Stimulated activated CD4-positive, alpha-beta T cell treated with anti-CD3 and anti-CD28 coated beads, Interleukin-1b, Interleukin-23, amount 100 ng/mL, for 48 hours (primary cell): ENCODE measurements at regions not wholly inside any gene's neighbourhood (a gene's known extent, or its start where the extent isn't known, plus 50 kb on each side); places are given as distances from the start of the nearest gene placed in this dataset.
"Not testable (repeated sequence)": the region's sequence is repeated elsewhere in the genome, so short reads cannot be mapped to it uniquely, and the experiment has no call there.

Experiments used
- DNase-seq: peaks from one replicate; pipeline ENCODE4 v3.0.0-alpha.2; 2020

GRCh38 chr16:9348912-9349311 is 257.5 kb downstream of the HAPSTR1 start:
- DNase-seq = no peak

DNA sequence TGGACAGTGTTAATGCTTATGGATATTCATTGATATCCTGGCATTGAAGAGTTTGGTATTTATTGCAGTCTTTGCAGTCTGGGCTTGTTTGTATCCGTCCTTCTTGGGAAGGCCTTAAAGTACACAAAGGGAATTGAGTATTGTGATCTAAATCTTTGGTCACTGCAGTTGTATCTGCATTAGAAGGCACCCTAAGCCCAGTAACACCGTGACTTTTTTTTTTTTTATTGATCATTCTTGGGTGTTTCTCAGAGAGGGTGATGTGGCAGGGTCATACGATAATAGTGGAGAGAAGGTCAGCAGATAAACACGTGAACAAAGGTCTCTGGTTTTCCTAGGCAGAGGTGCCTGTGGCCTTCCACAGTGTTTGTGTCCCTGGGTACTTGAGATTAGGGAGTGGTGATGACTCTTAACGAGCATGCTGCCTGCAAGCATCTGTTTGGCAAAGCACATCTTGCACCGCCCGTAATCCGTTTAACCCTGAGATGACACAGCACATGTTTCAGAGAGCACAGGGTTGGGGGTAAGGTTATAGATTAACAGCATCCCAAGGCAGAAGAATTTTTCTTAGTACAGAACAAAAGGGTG is 258.0 kb downstream of the HAPSTR1 start:
- not testable (repeated sequence) for DNase-seq

GRCh38 chr16:9350119-9350799 is 258.8 kb downstream of the HAPSTR1 start:
- not testable (repeated sequence) for DNase-seq

- no peak for DNase-seq
Measured at GRCh38 chr16:9351440-9351839, 260.0 kb downstream of the HAPSTR1 start.

DNA sequence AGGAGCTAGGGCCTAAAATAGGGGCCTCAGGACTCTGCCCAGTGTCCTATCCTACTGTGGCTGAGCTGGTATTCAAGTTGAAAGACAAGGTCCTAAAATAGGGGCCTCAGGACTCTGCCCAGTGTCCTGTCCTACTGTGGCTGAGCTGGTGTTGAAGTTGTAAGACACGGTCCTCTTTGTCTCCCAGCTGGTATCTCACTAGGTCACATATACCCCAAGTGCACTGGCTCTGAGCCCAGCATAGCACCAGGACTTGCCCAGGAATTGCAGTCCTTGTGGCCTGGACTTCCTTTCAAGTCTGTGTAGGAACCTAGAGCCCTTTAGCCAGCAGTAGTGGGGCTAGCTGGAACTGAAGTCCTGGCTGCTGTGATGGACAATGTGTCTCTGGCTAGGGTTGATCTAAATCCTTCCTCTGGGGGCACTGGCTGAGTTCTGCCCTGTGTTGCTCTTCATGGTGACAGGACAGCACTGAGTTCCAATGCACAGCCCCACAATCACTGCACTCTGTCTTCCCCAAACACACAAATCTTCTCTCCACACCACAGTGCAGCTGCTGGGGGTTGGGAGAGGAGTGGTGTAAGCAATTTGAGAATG is 260.5 kb downstream of the HAPSTR1 start:
- DNase-seq = no peak

- no peak for DNase-seq
Measured at GRCh38 chr16:9357829-9358228, 266.4 kb downstream of the HAPSTR1 start.

DNA sequence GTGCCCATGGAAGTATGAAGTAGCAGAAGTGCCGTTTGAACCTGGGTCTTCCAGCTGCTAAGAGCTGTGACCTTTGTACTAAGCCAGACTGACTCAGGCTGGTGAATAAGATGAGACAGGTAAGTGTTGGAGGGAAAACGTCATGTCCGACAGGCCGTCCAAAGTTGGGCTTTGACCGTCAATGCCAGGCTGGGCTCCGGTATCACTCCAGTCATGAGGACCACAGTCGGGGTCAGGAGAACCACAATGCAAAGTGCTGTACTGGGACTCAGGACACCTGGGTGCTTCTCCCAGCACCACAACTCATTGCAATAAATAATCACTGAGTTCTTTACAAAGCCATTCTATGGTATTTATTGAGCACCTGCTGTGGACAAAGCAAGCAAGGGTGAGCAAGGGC is 268.6 kb downstream of the HAPSTR1 start:
- no peak for DNase-seq

DNA sequence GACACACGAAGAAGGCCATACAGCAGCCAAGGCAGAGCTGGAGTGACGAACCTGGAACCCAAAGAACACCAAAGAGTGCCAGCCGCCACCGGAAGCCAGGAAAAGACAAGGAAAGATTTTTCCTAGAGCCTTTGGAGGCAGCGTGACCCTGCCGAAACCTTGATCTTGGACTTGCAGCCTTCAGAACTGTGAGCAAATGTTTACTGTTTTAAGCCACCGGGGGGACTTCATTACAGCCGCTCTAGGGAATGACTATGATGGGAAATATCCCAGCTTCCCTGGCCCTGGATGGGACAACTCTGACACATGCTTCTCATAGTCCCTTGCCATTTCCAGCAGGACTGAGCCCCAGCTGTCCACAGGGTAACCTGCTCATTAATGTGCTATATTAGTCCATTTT is 270.6 kb downstream of the HAPSTR1 start:
- DNase-seq = no peak

GRCh38 chr16:9362604-9363003 is 271.2 kb downstream of the HAPSTR1 start:
- DNase-seq = no peak

DNA sequence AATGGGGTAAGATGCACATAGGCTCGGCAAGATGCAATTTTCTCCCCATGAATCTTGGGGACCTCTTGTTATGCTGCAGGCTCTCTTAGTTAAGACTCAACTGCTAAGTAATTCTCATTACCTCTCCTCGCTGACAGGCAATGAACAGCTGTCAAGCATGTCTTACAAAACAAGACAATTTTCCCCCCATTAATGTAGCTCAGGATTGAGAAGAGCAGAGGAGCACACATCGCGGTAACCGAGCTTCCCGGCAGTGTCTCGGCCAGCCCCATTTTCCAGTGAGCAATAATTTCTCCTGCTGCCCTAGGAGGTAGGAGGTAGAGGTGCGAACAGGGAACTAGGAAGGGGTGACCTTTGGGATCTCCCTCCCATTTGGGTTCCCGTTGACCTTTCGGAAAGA is 272.1 kb downstream of the HAPSTR1 start:
- no peak for DNase-seq

- DNase-seq = no peak
Measured at GRCh38 chr16:9364721-9365369, 273.4 kb downstream of the HAPSTR1 start.

DNA sequence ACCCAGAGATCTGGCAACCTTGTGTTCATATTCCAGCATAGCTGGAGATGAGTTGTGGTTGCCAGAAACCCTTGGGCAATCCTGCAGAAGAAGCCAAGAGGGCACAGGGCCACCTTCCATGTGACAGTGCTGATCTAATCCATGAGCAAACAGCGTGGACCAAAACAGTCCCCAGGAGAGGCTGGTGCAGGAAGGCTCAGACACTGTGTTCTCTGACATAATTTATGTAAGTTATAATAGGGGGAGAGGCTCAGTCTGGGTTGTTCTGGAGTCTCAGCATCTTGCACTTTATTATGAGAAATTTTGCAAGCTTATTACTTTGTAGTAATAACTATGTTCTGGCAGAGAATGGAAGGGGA is 273.9 kb downstream of the HAPSTR1 start:
- no peak for DNase-seq

DNA sequence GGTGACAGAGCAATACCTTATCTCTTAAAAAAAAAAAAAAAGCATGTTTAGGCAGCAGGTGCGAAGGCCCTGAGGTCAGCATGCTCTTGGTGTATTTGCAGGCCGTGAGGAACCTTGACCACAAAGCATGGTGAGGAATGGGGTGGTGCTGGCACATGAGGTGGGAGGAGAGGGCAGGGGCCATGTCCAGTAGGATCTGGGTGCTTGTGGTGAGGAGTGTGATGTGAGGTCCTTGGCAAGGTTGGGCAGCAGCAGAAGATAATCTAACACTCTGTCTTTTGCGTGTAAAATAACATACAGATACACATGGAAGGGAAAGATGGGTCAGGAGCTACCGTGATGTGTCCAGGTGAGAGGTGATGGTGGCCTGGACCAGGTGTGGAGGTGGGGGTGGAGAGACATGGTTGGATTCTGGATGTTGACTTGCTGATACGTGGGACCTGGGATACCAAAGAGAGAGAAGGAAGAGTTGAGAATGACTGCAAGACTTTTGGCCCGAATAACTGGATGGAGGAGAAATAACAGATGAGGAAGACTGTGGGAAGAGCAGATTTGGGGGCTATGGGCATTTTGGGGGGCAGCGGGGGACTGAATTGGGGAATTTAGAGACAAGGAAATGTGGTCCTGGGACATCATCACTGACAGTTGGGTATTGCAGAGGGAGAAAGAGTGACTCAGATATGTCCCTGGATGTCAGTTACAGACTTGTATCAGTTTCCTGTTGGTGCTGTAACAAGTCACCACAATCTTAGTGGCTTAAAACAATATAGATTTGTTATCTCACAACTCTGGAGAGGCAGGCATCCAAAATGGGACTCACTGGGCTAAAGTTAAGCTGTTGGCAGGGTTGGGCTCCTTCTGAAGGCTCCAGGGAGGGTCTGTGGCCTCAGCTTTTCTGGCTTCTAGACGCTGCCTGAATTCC is 274.9 kb downstream of the HAPSTR1 start:
- DNase-seq = no peak

GRCh38 chr16:9370061-9370491 is 278.6 kb downstream of the HAPSTR1 start:
- no peak for DNase-seq

DNA sequence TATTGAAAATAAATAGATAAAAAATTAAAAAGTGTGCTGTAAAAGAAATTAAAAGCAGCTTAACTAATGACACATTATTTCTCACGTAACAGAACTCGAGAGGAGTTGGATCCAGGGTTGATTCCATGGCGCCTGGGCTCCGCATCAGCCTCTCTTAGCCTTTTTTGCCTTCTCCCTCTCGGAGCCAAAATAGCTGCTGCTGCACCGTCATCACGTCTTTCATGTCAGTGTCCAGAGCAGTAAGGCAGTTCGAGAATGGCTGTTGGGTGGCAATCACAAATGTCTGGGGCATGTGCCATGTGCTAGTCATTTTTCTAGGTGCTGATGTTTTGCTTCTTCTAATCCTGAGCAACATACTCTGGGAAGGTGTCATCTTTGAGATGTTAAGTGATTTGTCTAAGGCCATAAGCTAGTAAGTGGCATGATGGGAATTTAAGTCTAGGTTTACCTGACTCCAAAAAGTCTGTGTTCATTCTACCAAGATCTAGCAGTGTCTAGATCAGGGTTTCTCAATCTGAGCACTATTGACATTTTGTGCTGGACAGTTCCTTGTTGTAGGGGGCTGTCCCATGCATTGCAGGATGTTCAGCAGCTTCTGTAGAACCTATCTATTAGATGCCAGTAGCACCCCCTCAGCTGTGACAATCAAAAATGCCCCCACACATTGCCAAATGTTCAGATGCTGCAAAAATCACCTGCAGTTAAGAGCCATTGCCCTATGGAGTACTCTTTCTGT is 280.4 kb downstream of the HAPSTR1 start:
- no peak for DNase-seq

DNA sequence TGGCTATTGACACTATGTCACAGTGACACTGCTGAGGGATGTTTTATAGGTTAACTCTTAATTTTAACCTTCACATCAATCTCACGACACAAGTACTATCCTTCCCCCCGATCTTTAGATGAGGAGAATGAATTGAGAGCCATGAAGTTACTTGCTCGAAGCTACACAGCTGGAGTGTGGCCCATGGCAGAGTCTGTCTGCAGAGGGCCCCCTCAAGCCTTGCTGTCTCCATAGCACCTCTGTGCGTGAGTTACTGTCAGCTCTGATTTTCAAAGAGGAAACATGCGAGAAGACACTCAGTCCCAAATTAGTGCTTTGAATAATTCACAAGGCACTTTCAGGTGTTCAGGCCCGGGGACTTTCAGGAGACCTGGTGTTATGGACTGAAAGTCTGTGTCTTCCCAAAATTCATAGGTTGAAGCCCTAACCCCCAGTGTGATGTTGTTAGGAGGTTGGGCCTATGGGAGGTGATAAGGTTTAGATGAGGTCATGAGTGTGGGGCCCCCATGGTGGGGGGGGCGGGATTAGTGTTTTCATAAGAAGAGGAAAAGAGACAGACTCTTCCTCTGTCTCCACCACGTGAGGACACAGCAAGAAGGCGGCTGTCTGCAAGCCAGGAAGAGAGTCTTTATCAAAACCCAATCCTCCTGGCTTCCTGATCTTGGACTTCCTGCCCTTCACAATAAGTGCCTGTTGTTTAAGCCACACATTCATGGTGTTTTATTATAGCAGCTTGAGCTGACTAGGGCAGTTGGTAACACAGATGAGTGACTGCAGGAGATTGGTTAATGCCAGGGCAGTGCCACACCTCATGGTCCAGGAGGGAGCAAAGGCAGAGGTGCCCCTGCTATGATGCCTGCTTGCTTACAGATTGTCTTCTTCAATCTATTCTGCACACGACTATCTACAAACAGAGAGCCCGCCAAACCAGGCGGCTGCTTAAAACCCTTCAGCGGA is 281.8 kb downstream of the HAPSTR1 start:
- no peak for DNase-seq

DNA sequence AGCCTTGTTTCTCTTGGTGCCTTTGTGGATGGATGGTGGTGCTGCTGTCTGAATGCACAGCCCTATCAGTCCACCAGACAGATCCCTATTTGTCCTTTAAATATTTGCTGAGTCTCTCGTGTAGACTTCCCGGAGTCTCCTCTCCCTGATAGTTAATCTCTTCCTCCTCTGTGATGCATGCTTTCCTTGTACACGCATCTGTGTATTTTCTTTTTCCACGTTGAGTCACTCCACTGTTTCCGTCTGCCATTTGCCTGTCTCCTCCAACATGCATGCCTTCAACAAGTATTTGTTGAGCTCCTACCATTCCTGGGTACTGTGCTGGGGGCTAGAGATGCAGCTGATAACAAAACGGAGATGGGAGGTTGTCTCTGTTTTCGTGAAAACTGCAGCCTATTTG is 282.6 kb downstream of the HAPSTR1 start:
- no peak for DNase-seq

DNA sequence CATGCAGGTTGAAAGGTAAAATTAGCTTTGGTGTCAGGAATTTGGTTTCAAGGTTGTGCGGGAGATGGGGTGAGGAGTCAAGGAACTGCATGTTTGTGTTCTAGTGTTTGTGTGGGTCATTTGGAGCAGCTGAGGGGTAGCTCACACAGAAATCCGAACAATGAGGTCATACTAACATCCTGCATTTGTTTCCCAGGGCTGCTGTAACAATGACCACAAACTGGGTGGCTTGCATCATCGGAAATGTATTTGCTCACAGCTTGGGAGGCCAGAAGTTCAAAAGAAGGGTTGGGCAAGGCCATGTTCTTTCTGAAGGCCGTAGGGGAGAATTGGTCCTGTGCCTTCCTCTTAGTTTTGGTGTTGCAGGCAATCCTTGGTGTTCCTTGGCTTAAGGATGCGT is 287.4 kb downstream of the HAPSTR1 start:
- no peak for DNase-seq

DNA sequence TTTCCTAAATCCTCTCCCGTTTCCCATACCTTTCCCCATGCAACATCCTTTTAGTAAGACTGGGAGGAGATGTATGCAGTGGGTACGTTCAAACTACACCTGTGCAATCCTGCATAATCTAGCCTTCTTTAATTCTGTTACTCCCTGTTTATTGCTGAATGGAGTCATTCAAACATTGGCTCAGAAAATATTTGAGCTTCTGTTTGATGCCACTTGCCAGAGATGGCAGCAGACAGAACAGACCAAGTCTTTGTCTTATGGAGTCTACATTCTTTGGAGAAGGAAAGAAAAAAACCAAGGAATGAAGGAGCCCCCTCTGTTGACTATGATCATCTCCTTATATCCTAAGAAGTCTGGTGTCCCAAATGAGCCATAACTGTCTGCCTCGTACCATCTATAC is 288.8 kb downstream of the HAPSTR1 start:
- no peak for DNase-seq

GRCh38 chr16:9381399-9381798 is 290.0 kb downstream of the HAPSTR1 start:
- no peak for DNase-seq

DNA sequence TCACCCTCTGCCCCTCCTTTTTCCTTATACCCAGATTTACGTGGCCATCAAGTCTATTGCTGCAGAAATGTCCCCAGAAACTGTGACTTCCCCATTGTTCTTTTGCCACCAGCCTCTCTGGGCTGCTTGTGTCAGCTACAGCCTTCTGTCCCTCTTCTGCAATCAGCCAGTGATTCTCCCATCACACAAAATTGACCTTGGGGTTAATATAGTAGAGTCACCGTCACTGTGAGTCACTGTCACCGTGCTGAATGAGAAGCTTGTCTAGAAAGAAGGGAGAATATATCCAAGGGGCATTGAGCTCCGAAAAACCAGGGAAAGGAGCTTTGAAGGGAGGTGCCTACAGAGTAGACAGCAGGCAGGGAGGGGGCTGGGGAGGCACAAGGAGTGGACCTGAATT is 290.5 kb downstream of the HAPSTR1 start:
- DNase-seq = no peak
